Right kidney (tissue), 1 donor: ENCODE measurements at regions not wholly inside any gene's neighbourhood (a gene's known extent, or its start where the extent isn't known, plus 50 kb on each side); places are given as distances from the start of the nearest gene placed in this dataset.

ENCODE experiments used
- DNase-seq: peaks from one replicate; pipeline ENCODE4 v3.0.0-alpha.2; 2016

- DNase-seq: no peak
Observed at GRCh38 chr4:138741766-138742377, 273.7 kb upstream of the NOCT start.

GRCh38 chr4:138740816-138741745, 274.5 kb upstream of the NOCT start:
- DNase-seq: no peak

- no peak for DNase-seq
Observed at GRCh38 chr4:138736362-138736761, 279.2 kb upstream of the NOCT start.

GRCh38 chr4:138734746-138735145, 280.8 kb upstream of the NOCT start:
- no peak for DNase-seq

- no peak for DNase-seq
Observed at GRCh38 chr4:138728566-138728965, 287.0 kb upstream of the NOCT start.

GRCh38 chr4:138727731-138728130, 287.9 kb upstream of the NOCT start:
- no peak for DNase-seq

GRCh38 chr4:138724530-138724929, 291.1 kb upstream of the NOCT start:
- no peak for DNase-seq

GRCh38 chr4:138716559-138717335, 298.8 kb upstream of the NOCT start:
- DNase-seq: no peak

GRCh38 chr4:138710297-138710696, 305.3 kb upstream of the NOCT start:
- no peak for DNase-seq

- no peak for DNase-seq
Observed at GRCh38 chr4:138709859-138710258, 305.7 kb upstream of the NOCT start.

GRCh38 chr4:138707746-138708677, 307.6 kb upstream of the NOCT start:
- DNase-seq: no peak

- no peak for DNase-seq
Observed at GRCh38 chr4:138706201-138706600, 309.4 kb upstream of the NOCT start.

- DNase-seq: no peak
Observed at GRCh38 chr4:138702190-138702824, 313.3 kb upstream of the NOCT start.

- DNase-seq: no peak
Observed at GRCh38 chr4:138698641-138699040, 316.9 kb upstream of the NOCT start.

- DNase-seq: no peak
Observed at GRCh38 chr4:138697851-138698250, 317.7 kb upstream of the NOCT start.

- DNase-seq: no peak
Observed at GRCh38 chr4:138696771-138697170, 318.8 kb upstream of the NOCT start.

GRCh38 chr4:138696058-138696457, 319.5 kb upstream of the NOCT start:
- DNase-seq: no peak

GRCh38 chr4:138693526-138693925, 322.1 kb upstream of the NOCT start:
- no peak for DNase-seq

- no peak for DNase-seq
Observed at GRCh38 chr4:138692411-138692810, 323.2 kb upstream of the NOCT start.

GRCh38 chr4:138689593-138689992, 326.0 kb upstream of the NOCT start:
- DNase-seq: no peak

- DNase-seq: no peak
Observed at GRCh38 chr4:138689187-138689586, 326.4 kb upstream of the NOCT start.
